HCT116 (cell line): ENCODE measurements at regions not wholly inside any gene's neighbourhood (a gene's known extent, or its start where the extent isn't known, plus 50 kb on each side); places are given as distances from the start of the nearest gene placed in this dataset.

Source experiments
- ATAC-seq: fragments of 200-7000 bp; cut with Tn5 transposase; 2 replicates; pipeline ENCODE4 v1.9.1; 2020; ENCODE audit warnings: mild to moderate bottlenecking, moderate library complexity
- BruUV-seq: library from RNA; stranded (reverse); fragments of 400-500 nt; replicated peaks from 2 replicates; lab custom pipeline; 2021; lab: Mats Ljungman, UMichigan
- CTCF ChIA-PET: fragments of 300-600 bp; sonication (Branson Sonifier 250); formaldehyde crosslinking; loops from one replicate; lab custom pipeline; 2021; ENCODE audit warnings: antibody characterized with exemption; lab: Charles Lee
- POLR2A ChIA-PET: fragments of 300-600, 350-600 bp; sonication (Branson Sonifier 250); formaldehyde crosslinking; loops from one replicate; lab custom pipeline; 2021; ENCODE audit warnings: antibody characterized with exemption; lab: Charles Lee
- RAD21 ChIA-PET, 2 experiments: fragments of 300-600 bp; sonication (Branson Sonifier 250); formaldehyde crosslinking; loops; one replicate each; lab custom pipeline; 2023; ENCODE audit warnings: low total read pairs in 2 of 2; ENCODE audit not compliant: uncharacterized antibody in 2 of 2, unreplicated experiment in 2 of 2, low non-redundant PET in 1 of 2; lab: Charles Lee
- DNase-seq: peaks from one replicate; pipeline ENCODE4 v3.0.0-alpha.2; 2010; ENCODE audit warnings: low read depth, low spot score
- H2AFZ ChIP-seq: fragments of 200-600 bp; shearing (Covaris generic), sonication (generic); 2 replicates; pipeline ENCODE4 v1.6.1; 2017; ENCODE audit warnings: low read depth, mixed run types, mixed read lengths, antibody characterized with exemption, low read length; ENCODE audit not compliant: poor library complexity, severe bottlenecking
- H3K27ac ChIP-seq: 2 replicates; pipeline ENCODE4 v1.5.1; 2012; ENCODE audit warnings: low read depth, low read length
- H3K27me3 ChIP-seq: fragments of 200-600 bp; sonication (generic); 2 replicates; pipeline ENCODE4 v1.6.1; 2016; ENCODE audit warnings: mixed run types, low read length, mixed read lengths; ENCODE audit not compliant: insufficient read depth
- H3K36me3 ChIP-seq, 2 experiments: fragments of 200-500 bp in 1 of 2; fragments of 200-600 bp in 1 of 2; sonication (Bioruptor generic) in 1 of 2; sonication (generic) in 1 of 2; 2 replicates each; pipeline versions ENCODE4 v1.5.1 to v1.6.1; 2014 to 2016; ENCODE audit warnings: low read length in 2 of 2, inconsistent platforms in 1 of 2, mixed read lengths in 1 of 2, mixed run types in 1 of 2; ENCODE audit not compliant: insufficient read depth in 2 of 2, control insufficient read depth in 1 of 2
- H3K4me1 ChIP-seq, 2 experiments: fragments of 200-600 bp in 1 of 2; sonication (generic) in 1 of 2; 2 replicates each; pipeline versions ENCODE4 v1.5.1 to v1.6.1; 2012 to 2017; ENCODE audit warnings: low read length in 2 of 2, inconsistent platforms in 1 of 2, mild to moderate bottlenecking in 1 of 2, mixed read lengths in 1 of 2, mixed run types in 1 of 2, moderate library complexity in 1 of 2; ENCODE audit not compliant: insufficient read depth in 2 of 2, control insufficient read depth in 1 of 2
- H3K4me2 ChIP-seq: fragments of 200-600 bp; sonication (generic); 2 replicates; pipeline ENCODE4 v1.6.1; 2017; ENCODE audit warnings: mixed run types, low read length, mixed read lengths
- H3K4me3 ChIP-seq, 2 experiments: fragments of 200-600 bp in 1 of 2; sonication (generic) in 1 of 2; replicated peaks in 1 of 2; 2 replicates each; pipeline ENCODE4 v1.5.1; 2011 to 2016; ENCODE audit warnings: low read length in 2 of 2, control low read depth in 1 of 2, low read depth in 1 of 2, mild to moderate bottlenecking in 1 of 2, mixed read lengths in 1 of 2, mixed run types in 1 of 2
- H3K79me2 ChIP-seq: fragments of 200-600 bp; sonication (generic); 2 replicates; pipeline ENCODE4 v1.6.1; 2017; ENCODE audit warnings: mild to moderate bottlenecking, mixed run types, low read length, moderate library complexity, mixed read lengths; ENCODE audit not compliant: insufficient read depth
- H3K9ac ChIP-seq: fragments of 200-600 bp; sonication (generic); 2 replicates; pipeline ENCODE4 v1.6.1; 2016; ENCODE audit warnings: low read length, mixed read lengths
- H3K9me2 ChIP-seq: fragments of 200-600 bp; sonication (generic), shearing (Covaris generic); 2 replicates; pipeline ENCODE4 v1.6.1; 2017; ENCODE audit warnings: mixed run types, mild to moderate bottlenecking, moderate library complexity; ENCODE audit not compliant: insufficient read depth
- H3K9me3 ChIP-seq, 2 experiments: fragments of 200-500 bp in 1 of 2; fragments of 200-600 bp in 1 of 2; sonication (Bioruptor generic) in 1 of 2; sonication (generic) in 1 of 2; 2 replicates each; pipeline ENCODE4 v1.6.1; 2014 to 2017; ENCODE audit warnings: low read length in 2 of 2, mixed read lengths in 2 of 2, inconsistent platforms in 1 of 2, low read depth in 1 of 2, mild to moderate bottlenecking in 1 of 2, mixed run types in 1 of 2, moderate library complexity in 1 of 2; ENCODE audit not compliant: control insufficient read depth in 1 of 2, insufficient read depth in 1 of 2
- H4K20me1 ChIP-seq: fragments of 200-600 bp; sonication (generic), shearing (Covaris generic); 2 replicates; pipeline ENCODE4 v1.6.1; 2017; ENCODE audit warnings: mixed run types, mild to moderate bottlenecking, moderate library complexity; ENCODE audit not compliant: insufficient read depth
- CEBPB ChIP-seq: IDR thresholded peaks from 2 replicates; pipeline ENCODE4 v1.6.1; 2012; ENCODE audit warnings: low read depth
- EGR1 ChIP-seq: IDR thresholded peaks from 2 replicates; pipeline ENCODE4 v1.6.1; 2012; ENCODE audit warnings: low read depth
- FOSL1 ChIP-seq: IDR thresholded peaks from 2 replicates; pipeline ENCODE4 v1.6.1; 2012; ENCODE audit warnings: low read depth
- SP1 ChIP-seq: IDR thresholded peaks from 2 replicates; pipeline ENCODE4 v1.6.1; 2012; ENCODE audit warnings: low read depth
- ZNF274 ChIP-seq: fragments of 200-500 bp; sonication (Bioruptor generic); IDR thresholded peaks from 2 replicates; pipeline ENCODE4 v1.6.1; 2014; ENCODE audit warnings: mild to moderate bottlenecking, low read depth, low read length, inconsistent platforms
- intact Hi-C: fragments of 100-400 bp; cut with micrococcal nuclease; formaldehyde crosslinking; loops from 2 replicates; pipeline ENCODE4 v1.10.0; 2022
- TF ChIP-seq, protein P1 (sequence below), 3 experiments: fragments of 200-600 bp in 1 of 3; sonication (generic) in 1 of 3; IDR thresholded peaks in 2 of 3; conservative IDR thresholded peaks in 1 of 3; 2 replicates each; pipeline ENCODE4 v1.5.1; 2012 to 2017; ENCODE audit warnings: low read depth in 2 of 3, low read length in 2 of 3, antibody characterized with exemption in 1 of 3, borderline replicate concordance in 1 of 3, control low read depth in 1 of 3, mild to moderate bottlenecking in 1 of 3, mixed read lengths in 1 of 3, mixed run types in 1 of 3, moderate library complexity in 1 of 3; ENCODE audit not compliant: insufficient read depth in 1 of 3

DNA sequence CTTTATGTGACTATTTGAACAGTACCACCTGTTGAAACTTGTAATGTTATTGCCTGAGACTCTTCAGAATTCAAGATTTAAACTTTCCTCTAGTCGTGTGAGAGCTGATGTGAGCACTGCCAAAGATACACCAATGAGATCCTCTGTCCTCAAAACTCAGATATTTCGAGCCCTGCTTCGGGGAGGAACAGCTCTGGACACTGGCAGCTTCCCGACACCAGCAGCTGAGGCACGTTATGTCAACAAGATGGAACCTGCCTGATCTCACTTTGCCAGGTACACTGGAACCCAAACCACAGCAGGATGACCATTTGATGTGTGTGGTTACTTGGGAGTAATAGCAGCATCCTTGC, 319.9 kb upstream of the RBMS1 start:
- ChIA-PET CTCF (no interaction called here), POLR2A (no interaction called here), RAD21 (no interaction called here)
- no TSS peak for BruUV-seq
- Histone ChIP-seq H3K4me2 (no peak overlapping the region), H3K36me3 (no peaks in the 10 kb centered on the region), H3K79me2 (no peaks in the 10 kb centered on the region), H3K9ac (no peak overlapping the region), H2AFZ (no peak overlapping the region), H3K4me1 (no peaks in the 10 kb centered on the region), H3K9me3 (no peaks in the 10 kb centered on the region), H3K9me2 (no peaks in the 10 kb centered on the region), H3K27ac (no peak overlapping the region), H4K20me1 (no peaks in the 10 kb centered on the region), H3K27me3 (no peaks in the 10 kb centered on the region), H3K4me3 (no peak overlapping the region)
- no peak for DNase-seq
- TF ChIP-seq SP1 = no peak
- TF ChIP-seq, protein P1, sequence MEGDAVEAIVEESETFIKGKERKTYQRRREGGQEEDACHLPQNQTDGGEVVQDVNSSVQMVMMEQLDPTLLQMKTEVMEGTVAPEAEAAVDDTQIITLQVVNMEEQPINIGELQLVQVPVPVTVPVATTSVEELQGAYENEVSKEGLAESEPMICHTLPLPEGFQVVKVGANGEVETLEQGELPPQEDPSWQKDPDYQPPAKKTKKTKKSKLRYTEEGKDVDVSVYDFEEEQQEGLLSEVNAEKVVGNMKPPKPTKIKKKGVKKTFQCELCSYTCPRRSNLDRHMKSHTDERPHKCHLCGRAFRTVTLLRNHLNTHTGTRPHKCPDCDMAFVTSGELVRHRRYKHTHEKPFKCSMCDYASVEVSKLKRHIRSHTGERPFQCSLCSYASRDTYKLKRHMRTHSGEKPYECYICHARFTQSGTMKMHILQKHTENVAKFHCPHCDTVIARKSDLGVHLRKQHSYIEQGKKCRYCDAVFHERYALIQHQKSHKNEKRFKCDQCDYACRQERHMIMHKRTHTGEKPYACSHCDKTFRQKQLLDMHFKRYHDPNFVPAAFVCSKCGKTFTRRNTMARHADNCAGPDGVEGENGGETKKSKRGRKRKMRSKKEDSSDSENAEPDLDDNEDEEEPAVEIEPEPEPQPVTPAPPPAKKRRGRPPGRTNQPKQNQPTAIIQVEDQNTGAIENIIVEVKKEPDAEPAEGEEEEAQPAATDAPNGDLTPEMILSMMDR (IDR thresholded peaks at IDR 0.05 in 2 of 3, conservative IDR thresholded peaks at IDR 0.05 in 1 of 3; ENCODE audit: borderline replicate concordance in 1 of 3, insufficient read depth in 1 of 3, low read depth in 2 of 3, low read length in 2 of 3) = no peak
- TF ChIP-seq CEBPB = no peak
- no peak for TF ChIP-seq EGR1
- no peak for TF ChIP-seq ZNF274
- intact Hi-C loops = no loop called here
- no peak for ATAC-seq

DNA sequence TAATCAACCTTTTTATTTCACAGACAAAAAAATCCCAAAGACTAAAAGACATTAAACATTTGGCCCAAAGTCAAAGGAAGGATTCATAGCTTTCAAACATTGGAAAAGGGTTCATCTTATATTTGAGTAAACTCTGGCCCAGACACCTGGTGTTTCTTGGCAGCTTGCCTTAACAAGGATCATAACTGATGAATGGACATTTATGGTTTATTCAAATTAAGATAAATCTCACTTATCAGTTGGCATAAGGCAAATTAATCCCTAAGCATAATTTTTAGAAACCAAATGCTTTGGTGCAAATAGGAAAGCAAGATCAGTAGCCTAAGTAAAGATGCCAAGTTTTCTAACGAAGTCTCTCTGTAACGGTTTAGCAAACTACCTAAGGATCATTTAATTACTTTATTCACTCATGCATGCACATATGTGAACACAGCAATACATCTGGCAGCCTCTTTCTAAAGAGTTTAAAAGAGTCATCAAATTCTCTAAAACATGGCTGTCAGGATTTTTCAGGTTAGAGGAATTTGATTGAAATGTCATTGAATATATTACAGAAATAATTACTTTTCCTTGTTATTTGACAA, 323.4 kb upstream of the RBMS1 start:
- Histone ChIP-seq H3K9ac (no peak overlapping the region), H4K20me1 (no peaks in the 10 kb centered on the region), H3K27me3 (no peaks in the 10 kb centered on the region), H3K36me3 (no peaks in the 10 kb centered on the region), H3K79me2 (no peaks in the 10 kb centered on the region), H3K4me2 (no peak overlapping the region), H3K27ac (no peak overlapping the region), H2AFZ (no peak overlapping the region), H3K9me3 (no peaks in the 10 kb centered on the region), H3K4me1 (no peaks in the 10 kb centered on the region), H3K4me3 (no peak overlapping the region), H3K9me2 (no peaks in the 10 kb centered on the region)
- TF ChIP-seq FOSL1 (no peak), ZNF274 (no peak)
- ChIA-PET POLR2A (no interaction called here), CTCF (no interaction called here), RAD21 (no interaction called here)
- BruUV-seq = no TSS peak
- ATAC-seq (no peak), DNase-seq (no peak)
- intact Hi-C loops = no loop called here
